ENCODE measurements at regions not wholly inside any gene's neighbourhood (a gene's known extent, or its start where the extent isn't known, plus 50 kb on each side); places are given as distances from the start of the nearest gene placed in this dataset.

GRCh38 chr17:74139120-74139519 lies 64.4 kb upstream of the RPL38 start:
- TF ChIP-seq PAX5 (IDR thresholded peaks at IDR 0.05; ENCODE audit: insufficient read depth, low read length, severe bottlenecking) = no peak
- TF ChIP-seq POLR2AphosphoS5 (IDR thresholded peaks at IDR 0.05; ENCODE audit: low read depth, low read length) = no peak
- TF ChIP-seq POLR2A (IDR thresholded peaks at IDR 0.05; ENCODE audit: low read depth, low read length) = no peak

Data from GM12891 (cell line).